Astrocyte (in vitro differentiated cells and primary cell): ENCODE measurements at regions not wholly inside any gene's neighbourhood (a gene's known extent, or its start where the extent isn't known, plus 50 kb on each side); places are given as distances from the start of the nearest gene placed in this dataset.

Experiments
- DNase-seq: peaks from one replicate; pipeline ENCODE4 v3.0.0-alpha.2; 2010; ENCODE audit warnings: low read depth
- FAIRE-seq: peaks from 2 replicates; lab custom pipeline; 2011; peaks lifted over from hg19 to GRCh38; lab: Jason Lieb, UNC
- H2AFZ ChIP-seq: 2 replicates; pipeline ENCODE4 v1.6.0; 2012; ENCODE audit warnings: low read depth, low read length, inconsistent platforms
- H3K27ac ChIP-seq: 2 replicates; pipeline ENCODE4 v1.5.1; 2011; ENCODE audit warnings: low read depth, low read length, inconsistent platforms
- H3K27me3 ChIP-seq: 2 replicates; pipeline ENCODE4 v1.6.0; 2011; ENCODE audit warnings: low read length, inconsistent platforms; ENCODE audit not compliant: insufficient read depth
- H3K36me3 ChIP-seq: 2 replicates; pipeline ENCODE4 v1.5.1; 2011; ENCODE audit warnings: low read length, inconsistent platforms; ENCODE audit not compliant: insufficient read depth
- H3K4me1 ChIP-seq: 2 replicates; pipeline ENCODE4 v1.5.1; 2011; ENCODE audit warnings: low read length, inconsistent platforms; ENCODE audit not compliant: insufficient read depth
- H3K4me2 ChIP-seq: 2 replicates; pipeline ENCODE4 v1.6.0; 2012; ENCODE audit warnings: low read length, inconsistent platforms
- H3K4me3 ChIP-seq: 2 replicates; pipeline ENCODE4 v1.5.1; 2011; ENCODE audit warnings: low read depth, mild to moderate bottlenecking, low read length, inconsistent platforms; ENCODE audit not compliant: insufficient read depth
- H3K79me2 ChIP-seq: 2 replicates; pipeline ENCODE4 v1.6.0; 2012; ENCODE audit warnings: mild to moderate bottlenecking, low read length, inconsistent platforms; ENCODE audit not compliant: insufficient read depth
- H3K9ac ChIP-seq: 2 replicates; pipeline ENCODE4 v1.6.0; 2012; ENCODE audit warnings: mild to moderate bottlenecking, low read length, inconsistent platforms
- H3K9me3 ChIP-seq: 2 replicates; pipeline ENCODE4 v1.5.1; 2012; ENCODE audit warnings: low read depth, mild to moderate bottlenecking, low read length, inconsistent platforms; ENCODE audit not compliant: insufficient read depth
- H4K20me1 ChIP-seq: 2 replicates; pipeline ENCODE4 v1.6.0; 2012; ENCODE audit warnings: low read length, inconsistent platforms; ENCODE audit not compliant: insufficient read depth
- H3K27ac Mint-ChIP-seq: one replicate; pipeline ENCODE4 v1.8.0; 2021; ENCODE audit warnings: mild to moderate bottlenecking, mixed read lengths; ENCODE audit not compliant: unreplicated experiment
- H3K27me3 Mint-ChIP-seq: one replicate; pipeline ENCODE4 v1.8.0; 2021; ENCODE audit warnings: low read depth, mixed read lengths; ENCODE audit not compliant: unreplicated experiment
- H3K36me3 Mint-ChIP-seq: one replicate; pipeline ENCODE4 v1.8.0; 2021; ENCODE audit warnings: low read depth, mixed read lengths; ENCODE audit not compliant: unreplicated experiment
- H3K4me1 Mint-ChIP-seq: one replicate; pipeline ENCODE4 v1.8.0; 2021; ENCODE audit warnings: low read depth, mixed read lengths; ENCODE audit not compliant: unreplicated experiment
- H3K4me3 Mint-ChIP-seq: one replicate; pipeline ENCODE4 v1.8.0; 2021; ENCODE audit warnings: mild to moderate bottlenecking, moderate library complexity, mixed read lengths; ENCODE audit not compliant: unreplicated experiment
- H3K9me3 Mint-ChIP-seq: one replicate; pipeline ENCODE4 v1.8.0; 2021; ENCODE audit warnings: mild to moderate bottlenecking, mixed read lengths; ENCODE audit not compliant: unreplicated experiment
- EZH2 ChIP-seq: IDR thresholded peaks from 2 replicates; pipeline ENCODE4 v1.6.1; 2012; ENCODE audit warnings: mild to moderate bottlenecking, low read length, inconsistent platforms; ENCODE audit not compliant: insufficient read depth
- TF ChIP-seq, protein P1 (sequence below): IDR thresholded peaks from 2 replicates; pipeline ENCODE4 v1.5.1; 2011; ENCODE audit warnings: low read depth, mild to moderate bottlenecking, inconsistent platforms, low read length, moderate library complexity; ENCODE audit not compliant: insufficient read depth

DNA sequence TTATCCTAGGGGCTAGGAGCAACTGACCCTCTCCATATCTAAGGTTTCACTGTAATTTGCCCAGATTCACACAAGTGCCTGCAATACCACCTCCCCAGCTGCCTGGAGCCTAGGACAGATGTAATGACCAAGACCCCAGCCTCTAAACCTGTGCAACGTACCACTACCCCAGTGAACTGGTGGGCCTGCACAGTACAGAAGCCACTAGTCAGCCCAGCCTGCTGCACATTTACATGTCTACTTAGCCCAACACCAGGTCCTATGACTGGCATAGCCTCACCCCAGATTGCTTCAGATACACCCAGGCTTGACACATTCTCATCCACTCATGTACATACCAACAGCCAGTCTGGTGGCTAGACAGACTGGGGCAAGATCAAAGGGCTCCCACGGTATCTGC, 1336.6 kb downstream of the BRINP3 start:
- TF ChIP-seq, protein P1, sequence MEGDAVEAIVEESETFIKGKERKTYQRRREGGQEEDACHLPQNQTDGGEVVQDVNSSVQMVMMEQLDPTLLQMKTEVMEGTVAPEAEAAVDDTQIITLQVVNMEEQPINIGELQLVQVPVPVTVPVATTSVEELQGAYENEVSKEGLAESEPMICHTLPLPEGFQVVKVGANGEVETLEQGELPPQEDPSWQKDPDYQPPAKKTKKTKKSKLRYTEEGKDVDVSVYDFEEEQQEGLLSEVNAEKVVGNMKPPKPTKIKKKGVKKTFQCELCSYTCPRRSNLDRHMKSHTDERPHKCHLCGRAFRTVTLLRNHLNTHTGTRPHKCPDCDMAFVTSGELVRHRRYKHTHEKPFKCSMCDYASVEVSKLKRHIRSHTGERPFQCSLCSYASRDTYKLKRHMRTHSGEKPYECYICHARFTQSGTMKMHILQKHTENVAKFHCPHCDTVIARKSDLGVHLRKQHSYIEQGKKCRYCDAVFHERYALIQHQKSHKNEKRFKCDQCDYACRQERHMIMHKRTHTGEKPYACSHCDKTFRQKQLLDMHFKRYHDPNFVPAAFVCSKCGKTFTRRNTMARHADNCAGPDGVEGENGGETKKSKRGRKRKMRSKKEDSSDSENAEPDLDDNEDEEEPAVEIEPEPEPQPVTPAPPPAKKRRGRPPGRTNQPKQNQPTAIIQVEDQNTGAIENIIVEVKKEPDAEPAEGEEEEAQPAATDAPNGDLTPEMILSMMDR: no peak
- TF ChIP-seq EZH2: no peak
- H3K9me3 Mint-ChIP-seq: peaks cover 5% of the 10 kb centered on the region
- Histone ChIP-seq H3K27ac (no peak overlapping the region), H3K9me3 (no peaks in the 10 kb centered on the region), H3K27me3 (no peaks in the 10 kb centered on the region), H3K4me1 (no peaks in the 10 kb centered on the region), H2AFZ (no peak overlapping the region), H3K9ac (no peak overlapping the region), H3K4me2 (no peak overlapping the region), H3K79me2 (no peaks in the 10 kb centered on the region), H4K20me1 (no peaks in the 10 kb centered on the region), H3K36me3 (no peaks in the 10 kb centered on the region), H3K4me3 (no peak overlapping the region)
- no peaks in the 10 kb centered on the region for H3K27me3 Mint-ChIP-seq
- FAIRE-seq: no peak
- no peak for DNase-seq
- no peak overlapping the region for H3K27ac Mint-ChIP-seq
- H3K4me1 Mint-ChIP-seq: no peaks in the 10 kb centered on the region
- no peak overlapping the region for H3K4me3 Mint-ChIP-seq
- no peaks in the 10 kb centered on the region for H3K36me3 Mint-ChIP-seq

DNA sequence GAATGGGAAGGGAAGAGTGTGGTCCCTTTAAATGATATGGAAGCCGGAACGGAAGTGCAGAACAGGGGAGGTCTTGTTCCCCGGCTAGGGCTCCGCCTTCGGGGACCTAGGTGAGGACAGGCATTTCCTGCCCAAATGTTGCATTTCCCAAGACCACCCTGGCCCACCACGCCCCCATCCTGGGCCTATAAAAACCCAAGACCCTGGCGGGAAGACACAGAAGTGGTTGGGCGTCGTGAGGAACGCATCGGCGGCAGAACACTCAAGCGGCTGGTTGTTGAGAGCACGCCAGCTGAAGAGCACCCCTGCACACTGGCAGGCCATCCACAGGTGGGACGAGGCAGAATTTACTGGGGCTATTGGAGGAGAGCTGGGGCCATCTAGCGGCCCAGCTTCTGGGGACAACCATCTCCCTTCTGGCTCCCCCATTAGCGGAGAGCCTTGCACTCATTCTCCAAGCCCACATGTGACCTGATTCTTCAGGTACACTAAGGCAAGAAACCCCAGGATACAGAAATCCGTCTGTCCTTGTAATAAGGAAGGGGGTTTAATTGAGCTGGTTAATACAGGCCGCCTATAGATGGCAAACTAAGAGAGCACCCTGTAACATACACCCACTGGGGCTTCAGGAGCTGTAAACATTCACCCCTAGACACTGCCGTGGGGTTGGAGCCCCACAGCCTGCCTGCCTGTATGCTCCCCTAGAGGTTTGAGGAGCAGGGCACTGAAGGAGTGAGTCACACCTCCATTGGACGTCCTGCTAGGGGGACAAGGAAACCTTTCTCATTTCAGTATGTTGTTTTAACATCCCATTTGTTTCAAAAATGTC, 1327.9 kb downstream of the BRINP3 start:
- no peak overlapping the region for H3K4me2 ChIP-seq
- DNase-seq (no peak), FAIRE-seq (no peak)
- no peaks in the 10 kb centered on the region for H3K27me3 Mint-ChIP-seq
- H2AFZ ChIP-seq: no peak overlapping the region
- no peak overlapping the region for H3K9ac ChIP-seq
- TF ChIP-seq, protein P1: no peak
- no peak for TF ChIP-seq EZH2
- H3K36me3 ChIP-seq: no peaks in the 10 kb centered on the region
- no peaks in the 10 kb centered on the region for H3K79me2 ChIP-seq
- no peaks in the 10 kb centered on the region for H3K4me1 Mint-ChIP-seq
- H3K27ac Mint-ChIP-seq: no peak overlapping the region
- no peak overlapping the region for H3K27ac ChIP-seq
- no peaks in the 10 kb centered on the region for H3K9me3 ChIP-seq
- no peaks in the 10 kb centered on the region for H3K9me3 Mint-ChIP-seq
- H3K4me3 Mint-ChIP-seq: no peak overlapping the region
- no peaks in the 10 kb centered on the region for H3K27me3 ChIP-seq
- H3K4me1 ChIP-seq: no peaks in the 10 kb centered on the region
- no peaks in the 10 kb centered on the region for H4K20me1 ChIP-seq
- no peaks in the 10 kb centered on the region for H3K36me3 Mint-ChIP-seq
- H3K4me3 ChIP-seq: no peak overlapping the region

DNA sequence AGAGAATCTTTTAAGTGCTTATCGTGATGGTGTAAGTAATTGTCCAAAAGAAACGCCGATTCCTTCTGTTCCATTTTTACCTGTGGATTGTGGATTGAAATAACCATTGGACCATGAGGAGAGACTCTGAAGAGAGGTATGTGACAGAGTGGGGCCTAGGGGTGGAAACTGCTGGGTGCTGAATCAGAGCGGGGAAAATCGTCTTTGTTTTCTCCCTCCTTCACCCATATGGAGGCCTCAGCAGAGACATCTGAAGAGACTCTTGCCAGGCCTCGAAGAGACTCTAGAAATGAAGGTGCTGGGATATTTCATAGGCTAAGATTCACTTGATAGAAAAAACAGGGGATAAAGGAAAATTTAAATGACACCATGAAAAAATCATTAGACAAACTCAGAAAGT, 1327.0 kb downstream of the BRINP3 start:
- H3K9me3 Mint-ChIP-seq: no peaks in the 10 kb centered on the region
- Histone ChIP-seq H3K4me1 (no peaks in the 10 kb centered on the region), H4K20me1 (no peaks in the 10 kb centered on the region), H3K27me3 (no peaks in the 10 kb centered on the region), H3K27ac (no peak overlapping the region), H3K9ac (no peak overlapping the region), H3K4me3 (no peak overlapping the region), H2AFZ (no peak overlapping the region), H3K36me3 (no peaks in the 10 kb centered on the region), H3K79me2 (no peaks in the 10 kb centered on the region), H3K9me3 (no peaks in the 10 kb centered on the region), H3K4me2 (no peak overlapping the region)
- no peak for DNase-seq
- no peaks in the 10 kb centered on the region for H3K36me3 Mint-ChIP-seq
- no peaks in the 10 kb centered on the region for H3K4me1 Mint-ChIP-seq
- H3K4me3 Mint-ChIP-seq: no peak overlapping the region
- TF ChIP-seq EZH2: no peak
- TF ChIP-seq, protein P1: no peak
- FAIRE-seq: no peak
- no peaks in the 10 kb centered on the region for H3K27me3 Mint-ChIP-seq
- no peak overlapping the region for H3K27ac Mint-ChIP-seq
